HFF-Myc (cell line): ENCODE measurements at regions not wholly inside any gene's neighbourhood (a gene's known extent, or its start where the extent isn't known, plus 50 kb on each side); places are given as distances from the start of the nearest gene placed in this dataset.

ENCODE experiments used
- DNase-seq: peaks from one replicate; pipeline ENCODE4 v3.0.0-alpha.2; 2011; ENCODE audit warnings: low read depth; ENCODE audit errors: extremely low read depth
- H3K4me3 ChIP-seq: replicated peaks from 2 replicates; pipeline ENCODE4 v1.5.1; 2011; ENCODE audit warnings: low read depth, mild to moderate bottlenecking, control low read depth, low read length
- CTCF ChIP-seq: IDR thresholded peaks from 2 replicates; pipeline ENCODE4 v1.5.1; 2012; ENCODE audit warnings: mild to moderate bottlenecking, low read depth, low read length, control low read depth; ENCODE audit errors: missing control alignments

DNA sequence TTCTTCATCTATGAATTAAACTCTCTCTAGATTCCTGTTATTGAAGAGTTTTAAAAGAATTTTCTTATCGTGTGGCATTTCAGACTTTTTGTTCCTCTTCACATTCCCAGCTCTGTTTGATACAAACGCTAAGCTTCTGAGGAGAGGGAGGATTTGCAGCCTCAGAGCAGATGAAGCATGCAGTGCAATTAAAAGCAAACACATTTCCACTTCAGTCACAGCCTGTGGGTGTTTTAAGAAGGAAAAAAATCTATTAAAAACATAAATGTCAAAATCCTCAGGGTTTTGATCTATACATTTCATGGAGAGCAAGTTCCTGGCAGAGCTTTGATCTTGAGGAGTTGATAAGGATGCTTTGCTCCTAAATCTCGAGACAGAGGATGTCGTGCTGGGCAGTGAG is 442.4 kb upstream of the BOD1L1 start:
- no peak for DNase-seq
- no peak overlapping the region for H3K4me3 ChIP-seq
- TF ChIP-seq CTCF = no peak

DNA sequence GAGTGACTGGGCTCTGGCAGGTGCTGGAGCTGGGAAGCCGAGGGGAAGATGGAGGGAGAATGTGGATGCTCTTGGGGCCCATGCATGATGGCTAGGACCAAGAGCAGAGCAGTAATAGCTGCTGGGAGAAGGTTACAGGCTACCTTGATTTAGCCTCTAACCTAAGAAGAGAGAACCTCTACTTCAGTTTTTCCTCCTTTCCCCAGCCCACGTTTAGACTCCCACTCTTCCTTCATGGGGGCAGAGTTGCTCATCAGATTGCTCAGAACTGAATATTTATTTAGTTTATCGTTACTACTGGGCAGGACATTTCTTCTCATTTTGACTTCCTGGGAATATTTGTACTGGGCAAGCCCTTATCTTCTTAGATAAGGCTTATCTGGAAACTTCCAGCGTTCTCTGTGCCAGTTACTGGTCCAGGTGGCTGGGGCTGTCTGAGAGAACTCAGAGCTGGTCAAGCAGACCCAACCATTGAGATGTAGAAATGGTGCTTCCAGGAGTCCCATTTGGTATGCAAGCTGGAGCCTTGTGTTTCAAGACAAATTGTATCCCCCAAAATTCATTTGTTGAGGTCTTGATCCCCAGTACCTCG is 442.9 kb upstream of the BOD1L1 start:
- no peak overlapping the region for H3K4me3 ChIP-seq
- DNase-seq = no peak
- no peak for TF ChIP-seq CTCF

GRCh38 chr4:14072506-14072905 is 445.0 kb upstream of the BOD1L1 start:
- no peak for DNase-seq
- TF ChIP-seq CTCF = no peak

GRCh38 chr4:14076776-14077175 is 449.3 kb upstream of the BOD1L1 start:
- no peak overlapping the region for H3K4me3 ChIP-seq
- TF ChIP-seq CTCF = no peak
- no peak for DNase-seq

More at GRCh38 chr4:14072506-14072905, 445.0 kb upstream of the BOD1L1 start:
- no peak overlapping the region for H3K4me3 ChIP-seq

- no peak overlapping the region for H3K4me3 ChIP-seq
- no peak for TF ChIP-seq CTCF
- no peak for DNase-seq
These were observed 450.8 kb upstream of the BOD1L1 start for GRCh38 chr4:14078326-14078725.

DNA sequence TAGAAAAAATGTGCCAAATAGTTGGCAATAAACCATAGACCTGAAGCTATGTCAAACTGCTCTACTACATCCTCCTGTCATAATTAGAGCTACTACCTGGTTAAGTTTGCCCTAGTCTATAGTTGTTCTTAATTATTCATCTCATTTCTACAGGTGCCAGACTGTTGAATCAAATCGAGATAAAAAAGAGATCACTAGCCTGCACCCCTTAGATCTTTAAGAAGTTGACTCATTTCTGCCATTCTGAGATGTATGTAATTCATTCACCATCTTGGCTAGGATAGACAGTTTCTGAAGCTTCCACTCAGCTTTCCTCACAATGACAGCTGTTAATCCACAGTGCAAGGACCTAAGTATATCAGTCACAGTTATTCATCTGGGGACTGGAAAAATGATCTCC is 452.1 kb upstream of the BOD1L1 start:
- no peak for TF ChIP-seq CTCF
- no peak for DNase-seq
- no peak overlapping the region for H3K4me3 ChIP-seq

DNA sequence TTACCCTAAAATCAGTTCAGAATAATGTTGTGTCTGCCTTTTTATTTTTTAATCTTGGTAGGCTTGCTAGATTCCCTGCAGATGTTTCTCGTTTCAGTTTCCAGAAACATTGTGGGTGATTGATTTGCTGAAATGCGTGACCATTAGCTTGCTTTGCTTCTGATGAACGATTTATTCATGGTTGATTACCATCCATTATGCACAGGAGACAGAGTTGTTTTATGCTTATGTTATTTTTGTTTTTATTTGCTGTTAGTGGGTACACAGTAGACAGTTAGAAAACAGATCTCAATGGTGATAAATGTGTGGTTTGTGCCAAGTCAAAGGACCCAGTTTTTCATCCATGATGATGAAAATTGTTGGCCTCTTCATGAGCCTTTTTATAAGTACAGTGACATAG is 455.6 kb upstream of the BOD1L1 start:
- no peak for DNase-seq
- no peak overlapping the region for H3K4me3 ChIP-seq
- TF ChIP-seq CTCF = no peak
